Fibroblast of pulmonary artery (primary cell): ENCODE measurements at regions not wholly inside any gene's neighbourhood (a gene's known extent, or its start where the extent isn't known, plus 50 kb on each side); places are given as distances from the start of the nearest gene placed in this dataset.

Experiments used
- DNase-seq: peaks from one replicate; pipeline ENCODE4 v3.0.0-alpha.2; 2010; ENCODE audit warnings: low read depth
- H3K4me3 ChIP-seq: replicated peaks from 2 replicates; pipeline ENCODE4 v1.5.1; 2011; ENCODE audit warnings: low read depth, mild to moderate bottlenecking, control low read depth, low read length, moderate library complexity
- TF ChIP-seq, protein P1 (sequence below): IDR thresholded peaks from 2 replicates; pipeline ENCODE4 v1.5.1; 2011; ENCODE audit warnings: mild to moderate bottlenecking, control low read depth, low read length, inconsistent platforms; ENCODE audit errors: missing control alignments

DNA sequence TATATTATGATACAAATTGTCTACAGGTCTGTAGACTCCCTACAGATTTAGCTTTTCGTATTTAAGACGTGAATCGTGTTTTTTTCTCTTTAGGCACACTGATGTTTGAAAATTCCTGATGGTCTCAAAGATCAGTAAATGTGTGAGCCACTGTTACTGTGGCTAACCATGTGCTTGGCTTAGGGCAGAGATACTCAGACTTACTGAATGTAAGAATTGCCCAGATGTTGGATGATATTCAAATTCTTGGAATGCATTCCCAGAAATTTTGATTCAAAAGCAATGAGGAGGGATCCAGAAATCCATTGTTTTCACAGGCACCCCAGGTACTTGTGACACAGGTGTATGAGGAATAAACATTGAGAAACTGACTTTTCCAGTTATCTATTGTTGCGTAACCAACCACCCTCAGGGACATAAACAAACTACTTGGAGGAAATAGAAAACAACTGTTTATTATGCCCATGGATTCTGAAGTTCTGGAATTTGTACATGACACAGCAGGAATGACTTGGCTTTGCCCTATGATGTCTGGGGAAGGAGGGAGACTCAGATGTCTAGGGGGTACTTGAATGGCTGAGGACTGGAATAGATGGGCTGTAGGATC, 339.6 kb upstream of the CITED2 start:
- TF ChIP-seq, protein P1, sequence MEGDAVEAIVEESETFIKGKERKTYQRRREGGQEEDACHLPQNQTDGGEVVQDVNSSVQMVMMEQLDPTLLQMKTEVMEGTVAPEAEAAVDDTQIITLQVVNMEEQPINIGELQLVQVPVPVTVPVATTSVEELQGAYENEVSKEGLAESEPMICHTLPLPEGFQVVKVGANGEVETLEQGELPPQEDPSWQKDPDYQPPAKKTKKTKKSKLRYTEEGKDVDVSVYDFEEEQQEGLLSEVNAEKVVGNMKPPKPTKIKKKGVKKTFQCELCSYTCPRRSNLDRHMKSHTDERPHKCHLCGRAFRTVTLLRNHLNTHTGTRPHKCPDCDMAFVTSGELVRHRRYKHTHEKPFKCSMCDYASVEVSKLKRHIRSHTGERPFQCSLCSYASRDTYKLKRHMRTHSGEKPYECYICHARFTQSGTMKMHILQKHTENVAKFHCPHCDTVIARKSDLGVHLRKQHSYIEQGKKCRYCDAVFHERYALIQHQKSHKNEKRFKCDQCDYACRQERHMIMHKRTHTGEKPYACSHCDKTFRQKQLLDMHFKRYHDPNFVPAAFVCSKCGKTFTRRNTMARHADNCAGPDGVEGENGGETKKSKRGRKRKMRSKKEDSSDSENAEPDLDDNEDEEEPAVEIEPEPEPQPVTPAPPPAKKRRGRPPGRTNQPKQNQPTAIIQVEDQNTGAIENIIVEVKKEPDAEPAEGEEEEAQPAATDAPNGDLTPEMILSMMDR: no peak
- DNase-seq: no peak
- no peak overlapping the region for H3K4me3 ChIP-seq

DNA sequence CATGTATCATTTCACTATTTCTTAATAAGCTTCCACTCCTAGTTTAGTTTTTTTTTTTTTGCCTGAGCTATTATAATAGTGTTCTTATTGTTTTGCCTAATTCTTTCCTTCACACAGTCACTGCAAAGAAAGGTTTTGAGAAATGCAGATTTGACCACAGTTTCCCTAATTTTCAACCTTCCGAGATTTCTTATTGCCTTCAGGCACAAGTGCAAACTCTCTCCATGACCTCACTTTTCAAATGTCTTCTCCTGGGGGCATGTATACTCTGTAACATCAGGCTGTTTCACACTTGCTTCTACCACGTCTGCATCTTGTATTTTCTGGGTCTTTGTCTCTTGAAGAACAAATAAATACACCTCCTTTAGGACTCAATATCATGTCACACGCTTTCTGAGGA, 339.0 kb upstream of the CITED2 start:
- TF ChIP-seq, protein P1: no peak
- no peak for DNase-seq
- no peak overlapping the region for H3K4me3 ChIP-seq

DNA sequence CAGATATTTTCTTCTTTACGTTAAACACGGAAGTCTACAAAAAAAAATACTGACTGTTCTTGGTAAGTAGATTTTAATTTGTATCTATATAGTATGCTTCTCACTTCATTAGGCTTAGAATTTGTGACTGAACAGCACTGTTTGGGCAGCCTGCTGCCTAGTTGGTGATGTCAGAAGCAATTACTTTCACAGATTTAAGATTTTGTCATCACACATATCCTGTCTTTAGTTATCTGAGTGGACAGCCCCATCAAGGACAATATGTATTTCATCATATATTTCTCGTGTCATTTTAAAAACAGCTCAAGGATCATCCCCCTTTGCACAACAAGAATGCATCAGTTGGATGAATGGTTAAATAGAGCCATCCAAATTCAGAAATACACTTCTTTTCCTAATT, 338.4 kb upstream of the CITED2 start:
- H3K4me3 ChIP-seq: no peak overlapping the region
- TF ChIP-seq, protein P1: no peak
- DNase-seq: no peak

DNA sequence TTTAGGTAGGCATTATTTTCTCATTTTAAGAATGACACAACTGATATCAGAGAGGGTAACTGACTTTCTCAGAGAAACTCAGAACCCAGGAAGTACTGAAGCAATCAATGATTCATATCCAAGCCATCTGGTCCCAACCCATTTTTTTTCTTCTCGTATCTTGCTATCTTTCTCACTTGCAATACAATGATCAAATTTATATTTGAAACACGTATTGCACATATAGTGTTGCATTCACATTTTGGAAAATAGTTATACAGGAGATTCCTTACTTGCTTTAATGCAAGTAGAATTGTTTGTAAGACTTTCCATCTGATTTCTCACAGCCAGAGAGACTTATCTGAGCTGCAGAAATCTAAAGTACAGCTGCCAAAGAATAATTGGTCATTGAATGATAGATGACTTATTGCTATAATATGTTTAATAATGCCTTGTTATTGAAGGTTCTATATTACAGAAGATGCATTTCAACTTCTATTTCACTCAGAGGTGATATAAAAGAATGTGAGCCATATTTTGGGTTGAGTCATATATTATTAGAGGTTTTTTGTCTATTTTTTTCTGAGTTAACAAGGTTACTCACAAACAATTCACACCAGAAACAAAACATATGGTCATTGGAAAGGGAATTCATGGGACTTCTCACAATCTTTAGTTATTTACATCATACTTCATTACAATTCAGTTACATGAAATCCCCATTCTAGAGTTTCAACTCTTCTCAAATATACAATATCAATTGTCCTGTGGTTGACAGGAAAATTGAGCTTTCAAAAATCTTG, 337.5 kb upstream of the CITED2 start:
- DNase-seq: peak; percentile 49
- TF ChIP-seq, protein P1: no peak
- H3K4me3 ChIP-seq: no peak overlapping the region

DNA sequence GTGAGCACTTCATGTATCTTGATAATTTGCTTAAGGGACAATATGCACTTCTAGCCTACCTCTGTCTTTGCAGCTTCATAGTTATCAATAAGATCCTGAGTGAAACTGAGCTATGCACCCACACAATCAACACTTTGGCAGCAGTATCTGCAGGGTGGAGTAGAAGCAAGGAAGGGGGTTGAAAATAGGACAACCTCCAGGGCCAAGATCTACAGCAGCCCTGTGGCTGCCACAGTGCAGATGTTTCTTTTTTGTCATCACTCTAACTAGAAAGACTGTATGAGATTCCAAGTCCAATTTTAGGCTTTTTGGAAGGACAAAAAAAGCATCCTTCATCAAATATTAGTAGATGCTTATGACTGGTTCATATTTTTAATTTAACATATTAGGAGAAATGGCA, 336.1 kb upstream of the CITED2 start:
- H3K4me3 ChIP-seq: no peak overlapping the region
- DNase-seq: no peak
- TF ChIP-seq, protein P1: no peak

DNA sequence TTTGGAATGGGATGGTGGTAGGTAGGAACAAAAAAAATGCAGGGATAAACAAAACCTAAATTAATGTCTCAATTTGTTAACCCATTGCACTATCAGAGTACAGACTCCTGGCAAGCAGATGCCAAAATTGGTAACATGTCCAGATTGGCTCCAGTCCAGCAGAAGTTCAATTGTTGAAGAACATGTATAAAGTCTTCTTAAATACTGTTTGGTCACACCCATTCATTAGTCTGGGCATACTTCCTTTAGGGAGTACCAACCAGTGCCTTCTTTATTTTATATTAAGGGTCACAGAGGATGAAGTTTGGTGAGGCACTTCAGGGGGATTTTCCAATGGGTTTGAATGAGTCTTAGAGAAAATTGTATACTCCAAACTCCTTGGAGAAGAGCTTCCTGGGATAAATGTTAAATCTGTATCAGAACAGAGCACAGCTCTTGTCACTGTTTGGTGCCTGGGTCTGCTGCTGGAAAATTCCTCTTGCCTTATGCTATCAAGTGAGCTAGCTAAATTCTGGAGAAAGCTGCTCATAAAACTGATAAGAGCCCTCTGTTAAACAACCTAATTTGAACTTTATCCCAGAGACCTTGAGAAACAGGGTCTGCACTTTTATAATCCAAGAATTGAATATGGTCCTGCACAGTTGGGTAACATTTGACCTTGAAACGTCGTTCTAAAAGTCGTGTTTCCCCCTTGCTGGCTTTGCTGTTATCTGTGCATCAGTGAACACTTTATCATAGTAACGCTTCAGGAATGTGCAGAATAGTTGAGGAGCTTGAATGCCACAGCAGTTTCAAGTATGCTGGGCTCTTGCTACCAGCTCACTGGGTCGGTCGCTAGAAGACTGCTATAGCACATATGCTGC, 334.1 kb upstream of the CITED2 start:
- no peak overlapping the region for H3K4me3 ChIP-seq
- TF ChIP-seq, protein P1: no peak
- peak; percentile 83 for DNase-seq
